ENCODE measurements at regions not wholly inside any gene's neighbourhood (a gene's known extent, or its start where the extent isn't known, plus 50 kb on each side); places are given as distances from the start of the nearest gene placed in this dataset.

GRCh38 chr2:150222379-150222778 lies 265.1 kb downstream of the RND3 start:
- TF ChIP-seq CTCF (IDR thresholded peaks at IDR 0.05) (no peak), POLR2AphosphoS5 (IDR thresholded peaks at IDR 0.05) (no peak), POLR2A (IDR thresholded peaks at IDR 0.05) (no peak), EP300 (IDR thresholded peaks at IDR 0.05) (no peak)

Measured in suprapubic skin (tissue), 4 donors.